Activated naive CD4-positive, alpha-beta T cell treated with Interleukin-2 at 50 U/mL for 16 hours (primary cell): ENCODE measurements at regions not wholly inside any gene's neighbourhood (a gene's known extent, or its start where the extent isn't known, plus 50 kb on each side); places are given as distances from the start of the nearest gene placed in this dataset.
"Not testable (repeated sequence)": the region's sequence is repeated elsewhere in the genome, so short reads cannot be mapped to it uniquely, and the experiment has no call there.

Source experiments
- DNase-seq: peaks from one replicate; pipeline ENCODE4 v3.0.0-alpha.2; 2020

DNA sequence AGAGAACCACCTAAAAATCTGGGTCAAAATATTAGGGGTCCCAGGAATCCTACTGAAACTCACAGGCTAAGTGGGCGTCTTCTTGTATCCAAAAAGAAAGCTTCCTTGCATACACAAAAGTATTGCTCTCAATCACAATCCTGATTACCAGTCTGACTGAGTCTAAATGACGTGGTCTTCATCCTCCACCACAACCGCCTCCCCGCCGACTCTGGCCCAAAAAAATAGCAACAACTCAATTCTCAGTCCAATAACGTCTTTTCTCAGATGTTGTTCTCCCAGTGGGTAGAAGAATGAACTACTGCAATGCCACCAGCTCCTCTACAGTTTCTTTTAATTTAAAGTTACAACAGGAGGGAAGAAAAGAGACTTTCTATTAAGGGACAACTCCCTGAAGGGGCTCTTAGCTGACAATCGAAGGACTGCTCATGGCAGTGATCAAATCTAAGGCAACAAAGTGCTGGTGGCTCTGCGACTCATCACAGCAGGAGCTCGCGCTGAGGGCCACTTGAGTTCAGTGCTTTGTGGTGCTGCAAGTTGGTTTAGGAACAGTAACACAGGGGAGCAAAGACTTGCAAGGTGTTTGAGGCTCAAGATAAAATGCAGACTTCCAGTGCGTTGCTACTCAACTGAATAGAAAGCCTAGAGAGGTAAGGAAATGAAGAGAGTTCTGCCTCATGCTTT lies 394.1 kb downstream of the BCAT1 start:
- DNase-seq = no peak

DNA sequence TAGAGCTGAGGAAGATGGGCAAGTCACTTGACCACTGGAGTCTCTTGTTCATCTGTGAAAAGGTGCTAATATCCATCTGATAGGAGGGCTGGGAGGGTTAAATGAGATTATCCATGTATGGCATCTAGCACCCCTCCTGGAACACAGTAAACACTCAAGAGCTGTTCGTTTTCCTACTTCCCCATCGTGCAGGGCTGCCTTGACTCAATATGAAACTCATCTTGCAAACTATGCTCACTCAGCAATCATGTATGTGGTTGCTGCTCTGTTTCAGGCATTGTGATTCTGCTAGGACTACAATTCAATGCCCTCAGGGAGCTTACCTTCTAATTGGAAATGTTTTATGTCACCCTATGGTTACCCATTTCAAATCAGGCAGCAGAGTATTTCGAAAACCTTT lies 395.6 kb downstream of the BCAT1 start:
- DNase-seq = no peak

DNA sequence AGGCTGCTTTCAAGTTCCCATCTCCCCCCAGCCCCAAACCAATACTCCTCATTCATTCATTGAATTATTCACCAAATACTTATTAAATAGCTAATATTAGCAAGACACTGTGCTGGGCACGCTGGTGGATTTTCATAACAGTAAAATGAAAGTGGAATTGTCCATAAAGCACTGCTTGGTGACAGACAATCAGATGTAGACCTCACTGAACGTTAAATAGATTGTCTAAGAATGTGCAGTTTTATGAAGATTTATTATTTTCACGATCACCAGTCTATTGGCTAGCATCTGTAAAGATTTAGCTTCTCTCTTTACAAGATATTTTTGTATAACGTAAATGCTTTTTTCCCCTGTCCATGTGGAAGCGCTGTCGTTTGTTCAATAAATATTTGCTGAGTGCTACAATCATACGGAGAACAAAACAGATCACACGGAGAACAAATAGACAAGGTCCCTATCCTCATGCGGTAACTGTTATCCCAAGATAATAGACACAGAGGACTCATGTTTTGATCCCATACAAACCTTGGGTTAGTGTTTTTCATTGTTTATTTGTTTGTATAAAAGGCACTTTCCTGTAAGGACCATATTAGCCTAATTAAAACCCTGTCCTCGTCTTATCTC lies 397.6 kb downstream of the BCAT1 start:
- DNase-seq = no peak

DNA sequence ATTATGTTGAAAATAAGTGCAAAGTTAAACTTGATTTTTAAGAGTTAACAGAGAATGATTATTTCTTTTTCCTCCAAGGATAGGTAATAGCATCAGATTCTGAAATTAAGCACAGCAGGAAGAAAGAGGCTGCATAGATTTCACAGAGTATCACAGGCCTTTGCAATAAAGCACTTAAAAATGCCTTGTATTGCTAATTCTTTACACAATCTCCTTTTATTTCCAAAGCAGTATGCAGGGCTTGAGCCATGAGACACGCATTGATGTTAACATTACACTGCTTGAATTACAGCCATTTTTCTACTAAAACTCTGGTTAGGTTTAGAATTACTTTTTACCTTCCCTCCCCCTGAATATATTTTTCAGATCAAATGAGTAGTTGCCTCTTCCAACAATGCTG lies 398.3 kb downstream of the BCAT1 start:
- no peak for DNase-seq

DNA sequence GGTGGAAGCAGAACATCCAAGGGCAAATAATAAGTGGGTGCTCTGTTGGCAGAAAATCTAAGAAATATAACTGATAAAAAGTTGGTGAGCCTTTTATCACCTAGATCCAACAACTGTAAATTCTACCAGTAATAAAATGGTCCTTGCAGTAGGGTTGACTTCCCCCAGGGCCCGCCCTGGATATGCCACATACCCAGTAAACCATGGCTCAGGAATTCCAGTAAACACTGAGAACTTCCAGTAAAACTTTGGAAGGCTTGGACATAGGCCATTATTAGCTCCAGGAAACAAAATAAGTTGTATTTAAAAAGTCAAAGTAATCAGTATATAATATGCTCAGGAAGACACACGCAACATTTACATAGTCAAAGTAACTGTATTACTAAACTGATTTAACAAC lies 402.2 kb downstream of the BCAT1 start:
- no peak for DNase-seq

DNA sequence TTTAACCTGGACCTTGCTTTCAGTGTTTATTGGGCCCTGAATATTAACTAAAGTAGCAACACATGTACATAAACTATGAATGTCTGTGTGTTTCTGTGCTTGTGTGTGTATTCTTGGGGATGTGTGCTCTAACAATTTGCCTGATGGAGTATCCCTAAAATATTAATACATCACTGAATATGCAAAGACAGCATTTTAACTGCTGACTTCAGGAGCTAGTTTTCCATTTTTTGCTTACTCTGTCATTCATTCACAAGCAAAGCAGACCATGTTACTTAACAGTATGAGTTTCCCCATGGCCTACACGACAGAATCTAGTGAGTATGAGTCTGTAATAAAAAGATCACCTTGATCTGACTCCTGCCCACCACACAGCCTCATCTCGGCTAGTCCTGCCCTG lies 402.8 kb downstream of the BCAT1 start:
- no peak for DNase-seq

DNA sequence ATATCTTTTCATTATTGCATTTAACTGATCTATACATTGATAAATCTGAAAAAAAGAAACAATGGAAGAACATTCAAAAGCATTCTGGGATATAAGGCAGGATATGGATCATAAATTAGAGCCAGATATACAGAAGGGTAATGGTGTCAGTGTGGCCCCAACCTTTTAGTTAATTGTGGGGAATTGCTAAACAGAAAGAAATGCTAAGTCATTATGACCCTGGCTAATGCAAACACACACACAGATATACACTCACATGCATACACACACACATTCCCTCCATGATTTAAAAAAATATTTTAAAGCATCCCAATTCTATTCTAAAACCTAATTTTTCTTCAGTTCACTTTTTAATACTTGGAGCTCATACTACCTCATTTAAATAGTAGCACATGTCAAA lies 404.5 kb downstream of the BCAT1 start:
- DNase-seq = no peak

DNA sequence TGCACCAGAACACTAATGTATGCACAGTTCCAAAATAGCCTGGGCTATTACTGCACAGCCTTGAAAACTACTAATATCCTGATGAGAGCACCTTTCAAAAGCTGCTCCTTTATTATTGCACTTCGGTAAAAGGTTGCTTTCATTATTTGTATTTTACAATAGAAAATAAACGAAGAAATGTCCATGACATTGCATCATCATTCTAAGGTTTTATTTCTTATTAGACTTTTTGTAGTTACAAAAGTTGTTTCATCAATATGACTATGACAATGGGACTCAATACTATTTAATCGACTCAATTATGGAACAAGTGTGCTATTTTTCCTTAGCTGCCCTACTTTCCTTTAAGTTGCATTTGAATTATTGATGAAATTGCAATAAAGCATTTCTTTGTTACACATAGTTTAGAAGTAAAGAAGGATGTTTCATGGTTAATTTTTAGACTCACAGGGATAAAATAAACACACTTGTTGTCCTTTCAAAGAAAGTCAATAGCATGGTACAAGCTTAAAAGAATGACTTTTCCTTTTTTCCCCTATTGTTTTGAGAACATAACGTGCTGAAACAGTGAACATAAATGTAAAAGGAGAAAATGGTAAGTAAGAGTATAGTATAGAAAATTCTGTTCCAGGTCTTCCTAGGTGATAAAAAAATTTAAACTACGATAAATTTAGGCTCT lies 407.6 kb downstream of the BCAT1 start:
- DNase-seq = no peak

DNA sequence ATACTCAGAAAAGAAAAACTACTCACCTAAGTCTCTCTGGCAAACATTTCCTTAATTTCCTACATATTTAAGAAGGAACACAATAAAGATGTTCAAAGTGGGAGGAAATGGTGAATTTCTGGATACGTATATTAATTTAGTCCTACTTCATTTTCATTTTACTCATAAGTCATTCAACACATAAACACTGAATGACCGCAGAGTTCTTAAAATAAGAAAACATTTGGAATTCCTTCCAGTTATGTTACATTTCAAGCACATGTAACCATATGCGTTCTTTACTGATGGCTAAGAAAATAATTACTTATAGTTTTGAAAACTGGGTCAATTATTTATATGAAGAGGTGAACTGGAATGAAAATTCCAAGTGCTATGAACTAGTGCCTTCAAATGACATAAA lies 409.3 kb downstream of the BCAT1 start:
- no peak for DNase-seq

DNA sequence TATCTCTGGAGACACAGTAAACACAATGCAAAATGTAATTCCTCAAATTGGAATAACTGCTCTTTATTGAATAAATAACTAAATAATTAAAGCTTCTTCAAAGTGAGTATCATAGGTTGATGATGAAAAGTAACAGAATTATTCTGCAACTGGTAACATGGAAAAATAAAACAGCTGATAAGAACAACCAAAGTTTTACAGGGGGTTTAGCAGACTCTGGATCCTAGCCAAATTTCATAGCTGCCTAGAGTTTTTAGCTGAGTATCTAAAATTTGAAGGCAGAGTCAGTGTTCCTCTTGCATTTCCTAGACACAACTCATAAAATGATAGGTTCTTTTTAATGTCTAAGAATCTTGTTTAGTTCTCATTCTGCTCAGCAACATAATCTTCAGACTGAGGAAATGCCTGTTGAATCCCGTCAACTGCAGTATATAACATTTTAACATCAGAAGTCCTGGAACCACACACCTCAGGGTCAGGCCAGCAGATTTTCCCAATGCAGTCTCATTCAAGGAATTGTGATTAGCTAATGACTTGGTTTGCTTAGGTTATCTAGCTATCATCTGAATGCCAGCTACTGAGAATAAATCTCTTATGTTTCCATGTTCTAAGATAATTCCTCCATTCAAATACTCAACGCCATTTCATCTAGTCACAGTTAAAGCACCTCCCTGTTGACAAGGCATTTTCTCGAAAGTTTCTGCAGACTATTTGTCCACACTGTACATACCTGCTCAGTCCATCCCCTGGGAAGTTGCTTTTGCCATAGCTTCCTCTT lies 411.6 kb downstream of the BCAT1 start:
- DNase-seq = no peak

DNA sequence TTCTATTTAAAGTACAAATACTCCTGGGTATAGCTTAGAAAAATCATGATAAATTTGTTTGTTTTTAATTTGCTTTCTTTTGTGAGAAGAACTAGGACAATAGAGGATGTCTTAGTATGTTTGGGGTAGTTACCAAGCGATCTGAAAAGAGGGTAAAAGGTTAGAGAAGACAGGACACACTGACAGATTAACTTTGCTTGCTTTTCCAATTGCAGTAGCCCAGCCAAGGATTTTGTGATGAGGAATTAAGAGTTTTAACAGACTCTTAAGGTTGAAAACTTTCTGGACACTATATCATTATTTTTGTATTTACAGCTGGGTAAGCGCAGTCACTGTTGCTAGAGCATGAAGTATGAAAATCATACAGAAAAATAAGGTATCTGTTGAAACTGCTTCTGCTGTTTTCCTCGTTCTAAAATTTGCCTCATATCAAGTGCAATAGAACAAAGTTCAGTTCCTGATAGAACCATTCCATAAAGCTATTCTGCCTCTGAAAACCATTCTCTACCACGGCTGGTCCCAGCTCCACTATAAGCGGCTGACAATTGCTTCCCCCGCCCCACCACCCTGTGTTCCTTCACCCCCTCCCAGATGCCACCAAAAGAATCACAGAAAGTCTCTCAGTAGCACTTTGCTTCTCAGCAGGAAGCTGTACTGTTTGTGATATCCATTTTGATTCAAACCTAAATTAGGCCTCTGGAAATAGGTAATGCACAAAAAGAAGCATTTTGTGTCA lies 413.4 kb downstream of the BCAT1 start:
- no peak for DNase-seq

DNA sequence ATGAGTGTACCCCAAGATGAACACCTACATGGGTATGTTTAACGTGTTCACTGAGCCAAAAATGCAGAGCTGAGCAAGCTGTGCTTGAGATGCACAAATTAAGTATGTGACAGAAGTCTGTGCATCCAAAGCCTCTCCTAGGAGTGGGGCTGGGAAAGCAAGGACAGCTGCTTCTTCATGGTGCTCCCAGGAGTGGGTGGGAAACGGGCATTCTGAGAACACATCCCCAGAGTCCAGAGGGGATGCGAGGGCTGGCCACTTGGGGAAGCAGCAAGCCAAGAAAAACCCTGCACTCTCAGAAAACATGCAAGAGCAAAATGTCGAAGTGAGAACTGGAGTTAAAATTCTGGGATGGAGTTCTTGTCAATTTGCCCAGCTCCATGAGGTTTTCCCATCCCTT lies 414.3 kb downstream of the BCAT1 start:
- DNase-seq = no peak

DNA sequence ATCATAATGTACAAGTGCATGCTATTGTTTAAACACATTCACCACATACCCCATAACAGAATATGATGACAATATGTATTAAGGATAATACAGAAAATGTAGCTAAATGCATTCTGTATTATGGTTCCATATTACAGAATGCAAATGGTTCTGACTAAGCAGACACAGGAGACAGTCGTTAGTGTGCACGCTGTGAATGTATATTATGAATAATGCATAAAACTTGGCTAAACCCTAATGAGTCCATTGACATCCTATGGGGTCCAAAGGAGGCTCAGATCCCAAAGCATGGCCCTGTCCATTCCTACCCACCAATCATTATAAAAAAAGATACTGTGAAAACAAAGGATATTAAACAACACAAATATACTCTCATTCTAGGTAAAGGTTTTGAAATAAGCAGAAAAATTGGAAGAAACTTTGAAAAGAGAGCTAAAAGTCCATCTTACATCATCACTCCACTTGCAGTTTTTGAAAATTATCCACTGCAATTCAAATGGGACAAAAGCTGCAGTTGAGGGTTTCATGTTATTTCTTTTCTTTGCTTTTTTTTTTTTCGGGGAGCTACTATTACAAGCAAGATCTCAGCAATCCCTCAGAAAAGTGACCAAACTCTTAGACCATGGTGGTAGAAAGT lies 415.1 kb downstream of the BCAT1 start:
- DNase-seq = no peak

DNA sequence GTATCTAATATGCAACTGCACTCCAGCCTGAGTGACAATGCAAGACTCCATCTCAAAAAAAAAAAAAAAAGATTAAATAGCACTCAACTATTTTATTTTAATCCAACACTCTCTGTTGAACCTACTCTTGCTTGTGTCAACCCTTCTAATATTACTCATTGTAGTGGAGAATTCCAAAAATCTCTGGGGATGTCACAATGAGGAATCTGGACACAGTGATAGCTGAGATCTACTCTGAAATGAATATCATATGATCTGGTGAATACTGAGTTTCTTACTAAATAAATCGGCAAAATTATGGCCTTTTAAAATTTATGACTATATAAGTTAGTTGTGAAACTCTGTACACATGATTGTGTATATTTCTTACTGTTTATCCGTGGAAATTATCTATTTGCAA lies 418.2 kb downstream of the BCAT1 start:
- no peak for DNase-seq

DNA sequence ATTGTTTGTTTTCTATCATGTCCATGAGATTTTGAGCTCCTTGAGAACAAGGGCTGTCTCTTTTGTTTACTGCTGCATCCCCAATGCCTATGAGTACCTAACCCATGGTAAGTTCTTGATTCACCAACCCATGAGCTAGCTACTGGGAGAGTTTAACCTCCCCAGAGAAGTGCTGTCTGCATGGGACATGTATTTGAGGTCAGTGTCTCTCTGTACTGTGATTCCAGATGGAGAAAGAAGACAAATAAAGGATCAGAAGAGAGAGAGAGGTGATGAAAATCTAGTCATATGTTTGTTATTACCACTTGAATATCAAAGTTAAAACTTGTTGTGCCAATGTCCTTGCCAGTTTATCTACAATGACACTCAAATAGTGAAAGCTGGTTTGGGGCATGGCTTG lies 421.8 kb downstream of the BCAT1 start:
- no peak for DNase-seq

DNA sequence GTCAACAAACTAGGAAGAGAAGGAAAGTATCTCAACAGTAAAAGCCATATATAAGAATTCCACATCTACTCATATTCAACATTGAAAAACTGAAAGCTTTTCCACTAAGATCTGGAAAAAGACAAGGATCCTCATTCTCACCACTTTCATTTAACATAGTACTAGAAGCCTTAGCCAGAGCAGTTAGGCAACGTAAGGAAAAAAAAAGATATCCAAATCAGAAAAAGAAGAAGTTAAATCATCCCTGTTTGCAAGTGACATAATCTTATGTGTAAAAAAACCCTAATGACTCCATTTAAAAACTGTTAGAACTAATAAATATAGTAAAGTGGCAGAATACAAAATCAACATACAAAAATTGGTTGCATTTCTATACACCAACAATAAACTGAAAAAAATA lies 426.2 kb downstream of the BCAT1 start:
- DNase-seq = no peak

DNA sequence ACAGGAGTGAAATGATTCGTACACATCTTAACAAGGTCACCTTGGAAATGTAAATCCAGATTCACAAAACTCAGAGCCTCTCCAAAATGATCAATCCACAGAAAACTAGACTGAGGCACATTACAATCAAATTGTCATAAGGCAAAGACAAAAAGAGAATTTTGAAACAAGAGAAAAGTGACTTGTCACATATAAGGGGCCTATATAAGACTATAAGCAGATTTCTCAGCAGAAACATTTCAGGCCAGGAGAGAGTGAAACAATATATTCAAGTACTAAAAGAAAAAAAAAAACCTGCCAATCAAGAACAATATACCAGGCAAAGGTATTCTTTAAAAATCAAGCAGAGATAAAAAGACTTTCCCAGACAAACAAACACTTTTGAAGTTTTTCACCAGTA lies 429.1 kb downstream of the BCAT1 start:
- no peak for DNase-seq

DNA sequence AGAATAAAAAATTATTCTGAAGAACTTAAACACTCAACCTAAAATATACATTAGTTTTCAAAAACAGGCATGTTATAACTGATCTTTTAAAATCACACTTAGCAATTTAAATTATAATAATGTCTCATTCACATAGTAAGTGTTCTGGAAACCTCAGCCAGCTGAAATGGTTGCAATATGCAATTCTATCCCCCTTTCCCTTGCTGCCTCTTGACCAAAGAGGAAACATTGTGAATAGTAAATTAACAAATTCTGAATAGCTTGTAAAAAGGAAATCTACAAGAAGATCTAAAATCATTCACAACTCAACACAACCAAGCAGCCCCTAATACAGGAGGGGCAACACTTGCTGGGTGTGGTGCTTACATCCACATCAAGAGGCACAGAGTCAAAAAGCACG lies 431.9 kb downstream of the BCAT1 start:
- no peak for DNase-seq

DNA sequence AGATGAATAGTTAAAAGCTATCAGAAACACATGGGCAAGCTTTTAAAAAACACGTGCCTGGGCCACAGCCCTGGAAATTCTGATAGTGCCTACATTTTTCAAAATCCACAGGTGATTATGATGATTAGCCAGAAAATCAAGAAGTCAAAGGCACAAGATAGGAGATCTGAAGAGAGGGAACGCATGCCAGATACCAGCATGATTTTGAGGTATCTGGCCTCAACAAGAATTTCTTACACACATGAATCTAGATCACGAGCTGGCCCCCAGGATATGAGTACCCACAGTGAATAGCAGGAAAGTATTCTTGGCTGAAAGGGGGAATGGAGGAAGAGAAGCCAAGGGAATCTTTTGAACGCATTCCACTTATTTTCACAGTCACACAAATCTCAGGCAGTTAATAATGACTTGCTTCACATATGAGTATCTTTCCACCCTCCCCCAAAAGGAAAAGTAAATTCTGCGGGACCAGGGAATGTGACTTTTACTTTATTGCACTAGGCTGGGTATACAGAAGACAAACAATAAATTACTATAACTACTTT lies 438.2 kb downstream of the BCAT1 start:
- DNase-seq = no peak

DNA sequence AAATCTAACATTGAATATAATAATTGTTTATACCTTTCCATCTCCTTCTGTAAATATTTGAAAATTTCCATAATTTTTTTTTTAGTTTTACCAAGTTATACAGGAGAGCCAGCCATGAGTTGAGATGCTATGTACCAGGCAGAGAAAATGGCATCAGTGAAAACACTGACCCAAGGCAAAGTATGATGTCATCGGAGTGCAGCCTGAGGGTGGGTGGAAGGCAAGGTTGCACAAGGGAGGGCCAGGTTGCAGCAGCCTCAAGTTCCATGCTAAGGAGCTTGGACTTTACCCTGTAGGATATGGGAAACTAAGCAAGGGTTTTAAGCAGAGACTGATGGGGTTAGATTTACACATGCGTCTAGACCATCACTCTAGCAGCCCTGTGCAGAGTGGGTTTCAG lies 441.1 kb downstream of the BCAT1 start:
- DNase-seq = no peak

DNA sequence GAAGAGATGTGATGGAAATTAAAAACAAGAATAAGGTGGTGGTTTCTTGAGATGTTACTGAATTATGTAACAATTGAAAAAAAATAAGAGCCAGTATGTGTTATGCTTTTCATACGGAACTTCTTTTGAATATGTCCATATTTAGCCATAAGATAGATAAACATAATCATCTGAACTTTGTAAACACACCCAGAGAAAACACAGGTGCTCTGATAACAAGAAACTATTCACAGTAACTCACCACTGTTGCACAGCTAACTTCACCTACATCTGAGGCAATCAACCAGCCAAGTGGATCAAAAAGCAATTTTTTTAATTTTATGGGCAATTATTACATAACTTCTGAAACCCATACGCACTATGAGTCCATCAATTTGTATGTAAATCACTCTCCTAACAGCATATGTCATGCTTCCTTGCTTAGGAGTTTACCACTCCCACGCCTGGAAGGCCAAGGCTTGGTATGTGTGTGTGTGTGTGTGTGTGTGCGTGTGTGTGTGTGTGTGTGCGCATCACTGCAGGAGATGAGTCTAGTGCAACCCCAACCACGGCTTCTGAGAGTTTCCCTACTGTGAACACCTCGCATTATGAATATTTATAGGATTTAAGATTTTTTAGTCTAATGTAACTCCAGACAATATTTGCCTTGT lies 443.4 kb downstream of the BCAT1 start:
- no peak for DNase-seq

DNA sequence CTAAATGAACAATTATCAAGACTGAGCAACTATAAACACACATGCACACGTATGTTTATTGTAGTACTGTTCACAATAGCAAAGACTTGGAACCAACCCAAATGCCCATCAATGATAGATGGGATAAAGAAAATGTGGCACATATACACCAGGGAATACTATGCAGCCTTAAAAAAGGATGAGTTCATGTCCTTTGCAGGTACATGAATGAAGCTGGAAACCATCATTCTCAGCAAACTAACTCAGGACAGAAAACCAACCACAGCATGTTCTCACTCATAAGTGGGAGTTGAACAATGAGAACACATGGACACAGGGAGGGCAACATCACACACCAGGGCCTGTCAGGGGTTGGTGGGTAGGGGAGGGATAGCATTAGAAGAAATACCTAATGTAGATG lies 445.4 kb downstream of the BCAT1 start:
- not testable (repeated sequence) for DNase-seq
